ENCODE measurements at regions not wholly inside any gene's neighbourhood (a gene's known extent, or its start where the extent isn't known, plus 50 kb on each side); places are given as distances from the start of the nearest gene placed in this dataset.

DNA sequence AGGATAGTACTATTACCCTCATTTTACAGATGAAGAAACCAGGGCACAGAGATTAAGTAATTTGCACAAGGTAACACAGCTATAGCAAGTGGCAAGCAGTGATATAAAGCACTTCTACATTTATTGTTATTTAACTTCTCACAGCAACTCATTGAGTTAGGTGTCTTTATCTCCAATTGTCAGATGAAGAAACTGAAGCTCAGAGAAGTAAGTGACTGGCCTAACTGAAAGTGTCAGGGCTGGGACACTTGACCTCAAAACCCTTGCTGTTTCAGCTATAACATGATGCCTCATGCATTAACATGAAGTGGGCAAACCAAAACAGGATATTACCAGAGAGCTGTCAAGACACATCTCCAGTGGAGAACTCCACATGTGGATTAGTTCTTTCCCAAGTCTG is 65.8 kb upstream of the LEKR1 start:
- no peak for DNase-seq

DNA sequence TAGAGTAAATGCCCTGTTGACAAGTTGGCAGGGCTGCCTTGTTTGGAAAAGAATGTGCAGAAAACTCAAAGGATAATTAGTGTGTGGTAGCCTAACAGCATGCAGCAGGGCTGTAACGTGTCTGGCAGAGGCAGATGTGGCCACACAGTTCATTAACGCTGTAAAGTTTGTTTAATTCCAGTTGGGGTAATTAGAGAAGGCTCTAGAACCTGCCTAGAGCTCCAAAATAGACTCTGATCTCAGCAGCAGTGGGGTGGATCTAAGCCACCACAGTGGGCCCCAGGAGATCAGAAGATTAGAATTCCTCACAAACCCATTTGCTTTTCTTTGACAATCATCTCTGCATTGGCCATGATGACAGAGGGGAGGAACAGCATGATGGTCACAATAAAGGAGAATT is 65.1 kb upstream of the LEKR1 start:
- DNase-seq: peak; percentile 59

DNA sequence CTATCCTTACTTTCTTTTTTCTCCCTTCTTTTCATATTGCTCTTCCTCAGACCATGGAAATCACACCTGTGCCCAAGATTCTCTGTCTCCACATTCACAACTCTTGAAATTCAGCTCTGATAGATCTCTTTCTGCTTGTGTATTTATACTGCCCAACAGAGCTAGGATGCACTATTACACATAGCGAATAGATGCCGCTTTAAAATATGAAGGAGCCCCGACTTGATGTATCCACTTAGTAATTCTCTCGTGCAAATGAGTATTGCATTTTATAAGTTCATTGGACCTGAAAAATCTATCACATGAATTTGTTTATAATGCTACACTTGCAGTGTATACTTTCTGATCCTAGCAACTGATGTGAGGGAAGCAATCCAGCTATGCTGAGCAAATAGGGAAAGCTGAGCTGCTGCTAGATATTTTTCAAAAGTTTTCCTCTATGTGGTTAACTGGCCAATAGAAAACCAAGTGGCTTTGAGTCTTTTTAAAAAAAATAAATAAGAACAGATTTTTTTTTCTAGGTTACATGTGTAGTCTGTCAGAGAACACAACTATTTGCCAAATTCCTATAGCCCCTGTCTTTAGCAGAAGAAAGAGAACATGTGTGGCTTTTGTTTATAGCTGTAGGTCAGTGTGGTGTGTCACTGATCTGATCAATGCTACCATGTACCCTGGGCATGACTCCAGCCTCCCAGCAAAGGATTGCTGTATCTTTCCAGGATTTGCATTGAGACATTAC is 64.3 kb upstream of the LEKR1 start:
- DNase-seq: no peak

DNA sequence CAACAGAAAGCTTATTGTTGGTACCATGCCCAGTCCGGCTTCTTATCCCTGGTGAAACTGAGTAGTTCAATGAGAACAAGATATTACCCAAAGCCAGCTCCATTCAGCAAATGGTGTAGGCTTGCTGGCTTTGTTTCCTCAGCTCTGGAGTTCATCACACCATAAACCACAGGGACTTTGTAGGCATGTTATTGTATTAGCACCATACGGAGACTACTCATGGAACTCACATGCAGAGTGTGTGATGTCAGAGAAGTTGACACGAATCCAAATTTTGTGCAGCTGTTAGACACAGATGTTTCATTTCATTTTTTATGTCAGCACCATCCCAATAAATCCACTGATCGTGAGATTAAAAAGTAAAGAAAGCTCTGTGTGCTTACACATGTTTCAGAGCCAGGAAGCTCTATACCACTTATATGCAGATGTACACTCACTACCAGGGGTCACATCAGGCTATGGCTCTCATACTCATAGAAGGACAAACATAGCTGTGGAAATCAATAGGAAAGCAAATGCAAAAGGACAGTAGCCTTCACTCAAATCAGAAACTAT is 63.4 kb upstream of the LEKR1 start:
- peak; percentile 32 for DNase-seq

DNA sequence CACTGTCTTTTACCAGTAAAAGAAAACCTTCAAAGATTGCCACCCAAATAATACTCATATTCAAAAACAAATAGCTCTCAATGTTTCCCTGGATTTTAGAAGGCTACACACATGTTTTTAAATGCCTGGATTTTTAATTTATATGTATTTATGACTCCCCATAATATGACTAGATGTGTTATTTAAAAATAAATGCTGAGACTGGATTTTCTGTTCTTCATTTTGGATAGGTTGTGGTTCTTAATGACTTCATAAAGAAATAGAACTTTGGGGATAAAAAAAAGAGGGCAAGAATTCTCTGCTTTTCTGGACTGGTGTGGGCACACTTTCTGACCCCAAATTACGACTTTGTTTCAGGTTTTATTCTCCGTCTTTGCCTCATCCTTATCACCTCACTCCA is 62.8 kb upstream of the LEKR1 start:
- DNase-seq: no peak

DNA sequence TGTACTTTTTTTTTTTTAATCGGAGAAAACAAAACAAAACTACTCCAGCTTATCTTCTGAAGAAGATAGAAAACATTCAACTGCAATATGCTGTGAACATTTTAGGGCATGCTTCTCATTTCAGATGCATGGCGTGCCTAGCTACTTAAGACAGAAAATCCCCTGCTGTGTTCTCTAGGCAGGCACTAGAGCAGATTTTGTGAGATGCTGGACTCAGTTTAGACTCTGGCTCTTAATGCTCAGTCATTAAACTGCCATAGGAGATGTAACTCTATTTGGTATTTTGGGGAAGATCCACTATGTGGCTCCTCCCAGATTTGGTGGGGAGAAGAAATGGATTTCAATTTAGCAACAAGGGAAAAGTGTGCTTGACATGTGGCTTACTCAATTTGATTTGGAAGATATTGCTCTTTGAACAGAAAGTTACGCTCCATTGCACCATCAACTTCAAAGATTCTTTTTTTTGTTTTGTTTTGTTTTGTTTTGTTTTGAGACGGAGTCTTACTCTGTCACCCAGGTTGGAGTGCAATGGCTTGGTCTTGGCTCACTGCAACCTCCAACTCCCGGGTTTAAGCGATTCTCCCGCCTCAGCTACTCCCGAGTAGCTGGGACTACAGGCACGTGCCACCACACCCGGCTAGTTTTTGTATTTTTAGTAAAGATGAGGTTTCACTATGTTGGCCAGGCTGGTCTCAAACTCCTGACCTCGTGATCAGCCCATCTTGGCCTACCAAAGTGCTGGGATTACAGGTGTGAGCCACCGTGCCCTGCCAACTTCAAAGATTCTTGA is 62.0 kb upstream of the LEKR1 start:
- DNase-seq: no peak

DNA sequence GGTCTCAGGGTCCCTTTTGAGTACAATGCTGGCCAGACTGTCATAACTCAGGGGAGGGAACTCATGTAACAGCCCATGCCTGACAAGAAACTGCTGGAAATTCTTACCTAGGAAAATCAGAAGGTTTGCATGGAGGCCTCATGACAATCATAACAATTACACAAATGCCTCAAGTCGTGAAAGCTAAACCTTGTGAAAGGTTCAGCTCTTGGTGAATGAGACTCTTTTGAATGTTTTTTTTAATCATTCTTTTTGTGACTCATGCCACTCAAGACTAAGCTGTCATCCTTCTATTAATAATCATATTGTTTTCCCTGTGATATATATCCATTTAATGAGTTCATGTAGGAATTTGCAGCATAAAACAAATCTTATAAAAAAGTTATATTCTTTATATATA is 61.4 kb upstream of the LEKR1 start:
- no peak for DNase-seq

DNA sequence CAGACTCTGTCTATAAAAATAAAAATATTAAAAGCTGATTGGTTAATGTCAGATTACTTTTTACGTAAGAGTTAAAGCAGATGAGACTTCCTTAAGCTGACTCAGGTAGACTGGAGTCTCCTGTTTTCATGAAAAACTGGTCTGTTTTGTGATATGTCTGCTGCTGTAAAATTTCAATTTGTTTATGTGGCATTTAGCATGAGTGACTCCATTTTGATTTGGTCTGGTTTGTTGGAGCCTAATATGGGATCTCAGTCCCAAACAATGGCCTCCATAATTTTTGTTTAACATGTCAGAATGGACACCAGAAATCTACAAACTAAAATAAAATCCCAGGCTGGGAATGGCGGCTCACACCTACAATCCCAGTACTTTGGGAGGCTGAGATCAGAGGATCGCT is 57.8 kb upstream of the LEKR1 start:
- no peak for DNase-seq

DNA sequence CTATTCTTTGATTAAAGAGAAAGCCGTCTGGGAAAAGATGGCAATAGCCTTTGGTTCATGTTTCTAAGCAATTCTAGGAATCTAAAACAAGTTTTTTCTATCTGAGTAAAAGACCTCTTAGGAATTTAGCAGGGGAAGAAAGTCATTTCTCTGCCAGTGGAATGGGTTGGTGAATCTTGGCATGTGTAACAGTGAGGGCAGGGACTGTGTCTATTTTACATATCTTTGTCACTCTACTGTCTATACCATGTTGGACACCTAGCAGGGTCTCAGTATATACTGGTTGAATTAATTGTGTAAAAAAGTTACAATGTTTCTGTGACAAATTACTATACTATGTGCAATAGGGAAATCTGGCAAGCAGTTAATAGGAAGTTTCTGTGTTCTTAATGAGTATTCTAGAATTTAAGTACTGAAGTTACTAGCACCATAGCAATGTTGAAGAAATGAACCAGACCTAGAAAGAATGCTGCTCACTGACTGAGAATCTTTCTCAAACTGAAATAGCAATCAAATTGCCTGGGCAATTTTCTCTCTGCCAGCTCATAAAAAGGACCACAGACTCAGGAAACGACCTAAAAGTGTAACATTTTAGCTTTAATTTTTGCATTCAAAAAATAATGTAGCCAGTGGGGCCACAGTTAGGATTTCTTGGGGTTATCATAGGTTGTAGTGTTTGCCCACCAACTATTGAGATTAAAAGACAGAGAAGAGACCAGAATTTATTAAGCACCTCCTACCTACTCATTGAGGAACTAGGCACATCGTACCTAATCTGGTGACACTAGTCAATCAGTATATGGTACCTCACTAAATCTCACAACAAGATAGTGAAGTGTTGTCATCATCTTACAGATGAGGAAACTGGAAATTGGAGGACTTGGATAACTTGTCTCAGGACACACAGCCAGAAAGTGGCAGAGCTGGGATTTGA is 56.2 kb upstream of the LEKR1 start:
- DNase-seq: no peak

DNA sequence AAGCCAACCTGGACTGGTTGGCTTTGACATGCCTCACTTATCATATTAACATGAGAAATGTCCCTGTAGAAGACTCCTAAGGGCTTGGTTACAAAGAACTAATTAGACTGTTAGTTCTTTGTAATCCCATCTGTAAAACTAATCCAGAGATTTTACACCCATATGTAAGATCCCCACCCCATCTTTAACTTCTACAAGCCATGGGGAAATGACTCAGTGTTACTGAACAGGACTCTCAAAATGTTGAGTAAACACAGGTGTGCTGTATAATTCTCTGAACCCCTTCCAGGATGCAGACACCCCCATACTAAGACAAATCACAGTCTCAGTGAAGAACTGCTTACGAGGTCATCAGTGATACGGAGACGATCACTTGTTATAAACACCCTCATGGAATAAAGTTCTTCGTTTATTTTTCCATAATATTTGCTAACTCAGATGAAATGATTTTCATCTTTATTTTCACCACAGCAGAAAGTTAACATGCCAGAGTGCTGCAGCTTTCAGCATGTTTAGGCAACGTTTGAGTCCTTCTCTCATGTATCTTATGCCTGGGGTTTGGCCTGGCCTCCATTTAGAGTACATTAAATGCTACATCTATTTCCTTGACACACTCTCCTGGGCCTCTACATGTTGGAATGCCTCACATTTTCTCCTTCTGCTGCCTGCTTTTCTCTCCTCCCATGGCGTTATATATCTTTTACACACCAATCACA is 55.3 kb upstream of the LEKR1 start:
- no peak for DNase-seq

DNA sequence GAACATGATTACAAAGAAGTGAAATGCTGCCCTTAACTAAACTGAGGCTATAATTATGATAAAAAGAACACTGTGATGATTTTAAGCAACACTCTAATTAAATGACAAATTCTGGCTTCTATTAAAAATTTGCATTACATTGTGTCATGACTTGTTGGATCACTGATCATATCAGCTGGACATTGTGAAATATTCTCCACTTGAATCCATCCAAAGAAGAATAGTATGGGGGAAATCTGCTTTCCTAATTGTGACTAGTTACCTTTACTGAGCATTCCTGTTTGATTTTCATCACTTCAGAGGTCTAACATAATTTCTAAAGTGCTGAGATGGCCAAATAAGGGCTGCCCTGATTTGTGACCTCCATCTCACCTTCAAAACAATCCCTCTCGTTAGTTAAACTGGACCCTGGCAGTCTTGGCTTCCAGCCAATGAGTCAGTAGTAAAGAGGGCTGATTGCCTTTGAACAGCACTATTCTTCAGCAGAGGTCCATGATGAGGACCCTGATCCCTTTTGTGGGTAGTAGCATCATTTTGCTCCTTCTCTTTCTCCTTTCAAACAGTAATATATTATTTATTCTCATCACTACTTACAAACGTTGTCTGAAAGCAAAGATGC is 53.5 kb upstream of the LEKR1 start:
- no peak for DNase-seq

DNA sequence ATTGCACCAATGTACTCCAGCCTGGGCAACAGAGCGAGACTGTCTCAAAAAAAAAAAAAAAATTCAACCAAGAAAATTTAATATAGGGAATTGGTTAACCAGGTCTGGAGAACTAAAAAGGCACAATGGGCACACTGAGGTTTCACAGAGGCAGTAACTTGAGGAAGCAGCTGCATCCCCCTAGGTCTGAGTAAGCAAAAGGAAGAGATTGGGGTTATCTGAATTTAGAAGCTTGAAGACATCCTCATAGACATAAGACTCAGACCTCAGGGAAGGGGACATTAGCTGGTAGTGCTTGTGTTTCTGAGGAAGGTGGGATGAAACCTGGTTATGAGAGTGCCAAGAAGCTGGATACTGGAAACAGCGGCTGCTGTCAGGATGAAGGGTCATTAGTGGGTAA is 50.1 kb upstream of the LEKR1 start:
- DNase-seq: no peak

Measured in NCI-H774 (cell line).